ENCODE measurements at regions not wholly inside any gene's neighbourhood (a gene's known extent, or its start where the extent isn't known, plus 50 kb on each side); places are given as distances from the start of the nearest gene placed in this dataset.
"Not testable (repeated sequence)": the region's sequence is repeated elsewhere in the genome, so short reads cannot be mapped to it uniquely, and the experiment has no call there.

DNA sequence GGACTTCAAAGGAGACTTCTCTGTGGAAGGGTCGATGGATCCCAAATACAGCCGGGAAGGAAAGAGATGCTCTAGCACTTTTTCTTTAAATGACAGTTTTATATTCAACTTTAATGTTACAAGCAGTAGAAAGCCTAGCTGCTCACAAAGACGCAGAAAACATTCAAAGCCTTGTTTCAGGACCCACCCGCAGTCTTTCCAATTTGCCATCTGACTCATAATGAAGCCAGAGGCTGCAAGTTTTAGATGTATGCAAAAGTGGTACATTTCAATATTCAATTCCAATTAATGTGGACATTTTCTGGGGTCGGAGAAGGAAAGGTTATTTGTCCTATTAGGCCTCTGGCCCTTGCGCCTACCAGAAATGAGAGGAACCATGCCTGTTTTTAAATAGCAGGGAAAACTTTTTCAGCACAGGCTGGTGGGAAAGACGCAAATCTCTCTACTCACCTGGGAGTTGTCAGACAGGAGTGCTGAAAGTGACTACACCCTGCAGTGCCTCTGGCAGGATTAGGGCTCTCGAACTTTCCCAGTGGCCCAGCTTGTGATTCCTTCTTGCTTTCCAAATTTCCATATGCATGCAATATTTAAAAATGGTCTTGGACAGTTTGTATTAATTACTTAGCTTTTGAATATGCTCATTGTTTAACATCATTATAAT is 117.4 kb upstream of the MBNL1 start:
- H3K36me3 ChIP-seq (ENCODE audit: control insufficient read depth, insufficient read depth, low read length), result no peaks in the 10 kb centered on the region
- in situ Hi-C loops (cut with HindIII; ENCODE audit: low pct_unique_long_range_greater_than_20kb, low sequenced_read_pairs), result no loop called here
- H3K27ac ChIP-seq (ENCODE audit: low read length), result no peak overlapping the region; the same call in 1 of the 2 replicates
- no peaks in the 10 kb centered on the region for H3K9me3 ChIP-seq (ENCODE audit: control insufficient read depth, insufficient read depth, low read depth, low read length)
- no peaks in the 10 kb centered on the region for H3K27me3 ChIP-seq (ENCODE audit: control insufficient read depth, insufficient read depth, low read length)
- CTCF ChIA-PET, result no interaction called here
- intact Hi-C loops (cut with micrococcal nuclease; ENCODE audit: unreplicated experiment), result no loop called here
- no peaks in the 10 kb centered on the region for H3K4me1 ChIP-seq (ENCODE audit: control insufficient read depth, insufficient read depth, low read length)
- no peak for TF ChIP-seq POLR2AphosphoS5 (IDR thresholded peaks at IDR 0.05; ENCODE audit: low read depth, low read length)
- TF ChIP-seq TCF7L2 (IDR thresholded peaks at IDR 0.05; ENCODE audit: low read depth, low read length), result no peak
- TF ChIP-seq SIN3A (IDR thresholded peaks at IDR 0.05; ENCODE audit: borderline replicate concordance, insufficient read depth, low read depth, low read length), result no peak
- no peak for TF ChIP-seq REST (IDR thresholded peaks at IDR 0.05; ENCODE audit: insufficient read depth in 1 of 2, low read depth in 2 of 2, low read length in 1 of 2)
- TF ChIP-seq, protein P1, sequence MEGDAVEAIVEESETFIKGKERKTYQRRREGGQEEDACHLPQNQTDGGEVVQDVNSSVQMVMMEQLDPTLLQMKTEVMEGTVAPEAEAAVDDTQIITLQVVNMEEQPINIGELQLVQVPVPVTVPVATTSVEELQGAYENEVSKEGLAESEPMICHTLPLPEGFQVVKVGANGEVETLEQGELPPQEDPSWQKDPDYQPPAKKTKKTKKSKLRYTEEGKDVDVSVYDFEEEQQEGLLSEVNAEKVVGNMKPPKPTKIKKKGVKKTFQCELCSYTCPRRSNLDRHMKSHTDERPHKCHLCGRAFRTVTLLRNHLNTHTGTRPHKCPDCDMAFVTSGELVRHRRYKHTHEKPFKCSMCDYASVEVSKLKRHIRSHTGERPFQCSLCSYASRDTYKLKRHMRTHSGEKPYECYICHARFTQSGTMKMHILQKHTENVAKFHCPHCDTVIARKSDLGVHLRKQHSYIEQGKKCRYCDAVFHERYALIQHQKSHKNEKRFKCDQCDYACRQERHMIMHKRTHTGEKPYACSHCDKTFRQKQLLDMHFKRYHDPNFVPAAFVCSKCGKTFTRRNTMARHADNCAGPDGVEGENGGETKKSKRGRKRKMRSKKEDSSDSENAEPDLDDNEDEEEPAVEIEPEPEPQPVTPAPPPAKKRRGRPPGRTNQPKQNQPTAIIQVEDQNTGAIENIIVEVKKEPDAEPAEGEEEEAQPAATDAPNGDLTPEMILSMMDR (IDR thresholded peaks at IDR 0.05), result no peak
- ATAC-seq, result peak; percentile 64
- no TSS peak for BruUV-seq (replicated peaks)
- H3K4me3 ChIP-seq (ENCODE audit: low read depth in 2 of 2, low read length in 2 of 2), result peak overlapping the region; percentile 51 to 56
- no peak for DNase-seq (ENCODE audit: low read depth, low spot score)
- POLR2A ChIA-PET, result interaction anchor here (0.7 kb wide), 1 partner anchor 1556 kb away, joined by 3 read pairs; no protein-coding TSS in a partner anchor

- H3K36me3 ChIP-seq (ENCODE audit: control insufficient read depth, insufficient read depth, low read length); BruUV-seq (replicated peaks); in situ Hi-C loops (cut with HindIII; ENCODE audit: low pct_unique_long_range_greater_than_20kb, low sequenced_read_pairs); CTCF ChIA-PET; H3K9me3 ChIP-seq (ENCODE audit: control insufficient read depth, insufficient read depth, low read depth, low read length); H3K4me1 ChIP-seq (ENCODE audit: control insufficient read depth, insufficient read depth, low read length); DNase-seq (ENCODE audit: low read depth, low spot score); intact Hi-C loops (cut with micrococcal nuclease; ENCODE audit: unreplicated experiment); H3K27me3 ChIP-seq (ENCODE audit: control insufficient read depth, insufficient read depth, low read length): not testable (repeated sequence)
- Histone ChIP-seq H3K4me3 (ENCODE audit: low read depth in 2 of 2, low read length in 2 of 2) (peak overlapping the region; percentile 51 to 56), H3K27ac (ENCODE audit: low read length) (peak overlapping the region; percentile 58)
- ATAC-seq, result peak; percentile 57
- 0 out of 2 replicates have a peak, but pooled peaks have one; percentile 44 for TF ChIP-seq SIN3A (IDR thresholded peaks at IDR 0.05; ENCODE audit: borderline replicate concordance, insufficient read depth, low read depth, low read length)
- POLR2A ChIA-PET, result interaction anchor here (0.7 kb wide), 1 partner anchor 1557 kb away, joined by 3 read pairs; no protein-coding TSS in a partner anchor
Measured at GRCh38 chr3:152151877-152152765, 116.6 kb upstream of the MBNL1 start.

GRCh38 chr3:152153115-152153514 is 115.6 kb upstream of the MBNL1 start:
- BruUV-seq (replicated peaks); ATAC-seq; H3K27me3 ChIP-seq (ENCODE audit: control insufficient read depth, insufficient read depth, low read length); POLR2A ChIA-PET; H3K27ac ChIP-seq (ENCODE audit: low read length); H3K4me1 ChIP-seq (ENCODE audit: control insufficient read depth, insufficient read depth, low read length); DNase-seq (ENCODE audit: low read depth, low spot score); H3K9me3 ChIP-seq (ENCODE audit: control insufficient read depth, insufficient read depth, low read depth, low read length); intact Hi-C loops (cut with micrococcal nuclease; ENCODE audit: unreplicated experiment); H3K36me3 ChIP-seq (ENCODE audit: control insufficient read depth, insufficient read depth, low read length); CTCF ChIA-PET; in situ Hi-C loops (cut with HindIII; ENCODE audit: low pct_unique_long_range_greater_than_20kb, low sequenced_read_pairs); H3K4me3 ChIP-seq (ENCODE audit: low read depth in 2 of 2, low read length in 2 of 2): not testable (repeated sequence)
